NCI-H345 (cell line): ENCODE measurements at regions not wholly inside any gene's neighbourhood (a gene's known extent, or its start where the extent isn't known, plus 50 kb on each side); places are given as distances from the start of the nearest gene placed in this dataset.
"Not testable (repeated sequence)": the region's sequence is repeated elsewhere in the genome, so short reads cannot be mapped to it uniquely, and the experiment has no call there.

Source experiments
- DNase-seq: peaks from one replicate; lab custom pipeline; 2025; lab: John Stamatoyannopoulos, UW

DNA sequence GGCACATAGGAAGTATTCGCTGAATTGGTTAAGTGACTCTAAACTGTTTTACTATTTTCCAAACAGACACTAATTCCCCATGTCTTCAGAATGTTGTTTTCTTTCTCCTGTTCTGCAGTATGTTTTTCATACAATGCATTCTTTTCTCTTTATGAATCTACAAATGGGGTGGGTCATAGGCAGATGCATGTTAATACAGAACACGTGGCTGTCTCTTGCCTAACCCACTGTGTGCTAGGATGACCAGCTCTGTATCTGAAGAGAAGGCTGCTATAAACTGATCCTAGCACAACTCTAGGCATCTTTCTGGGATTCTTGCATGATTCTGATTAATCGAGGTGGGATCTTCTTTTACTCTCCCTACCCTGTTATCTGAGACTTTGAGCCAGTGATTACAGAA is 826.0 kb downstream of the PLCL1 start:
- DNase-seq: no peak

GRCh38 chr2:198628596-198628995 is 824.2 kb downstream of the PLCL1 start:
- no peak for DNase-seq

DNA sequence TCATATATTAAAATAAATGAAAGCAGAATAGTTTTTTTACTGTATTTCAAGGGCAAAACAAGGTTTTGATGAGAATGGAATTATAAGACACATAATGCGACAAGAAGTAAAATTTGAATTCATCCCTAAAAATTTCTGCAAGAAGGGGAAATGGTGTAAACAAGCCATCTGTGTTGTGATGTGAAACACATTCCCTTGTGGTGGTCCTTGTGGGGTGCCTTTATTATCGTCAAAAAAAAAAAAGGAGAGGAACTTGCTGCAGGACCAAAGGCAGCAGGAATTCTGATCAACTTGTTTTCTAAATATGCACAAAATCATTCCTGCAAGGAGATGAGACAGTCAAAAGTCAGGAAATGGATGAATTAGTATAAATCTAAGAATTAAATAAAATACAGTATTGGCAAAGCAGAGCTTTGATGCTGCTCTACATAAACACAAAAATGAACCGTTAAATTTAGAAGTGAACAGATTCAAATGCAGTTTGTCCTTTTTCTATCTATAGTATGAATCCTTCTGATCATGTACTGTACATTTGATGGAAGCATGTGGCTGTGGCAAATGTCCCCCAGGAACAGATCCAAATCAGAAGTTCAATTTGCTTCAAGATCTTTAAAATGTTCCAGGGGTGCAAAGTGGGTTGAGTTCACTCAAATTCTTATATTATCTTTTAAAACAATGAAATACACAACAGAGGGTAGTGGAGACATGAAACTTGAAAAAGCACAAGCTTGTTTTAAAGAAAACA is 818.8 kb downstream of the PLCL1 start:
- DNase-seq: no peak

DNA sequence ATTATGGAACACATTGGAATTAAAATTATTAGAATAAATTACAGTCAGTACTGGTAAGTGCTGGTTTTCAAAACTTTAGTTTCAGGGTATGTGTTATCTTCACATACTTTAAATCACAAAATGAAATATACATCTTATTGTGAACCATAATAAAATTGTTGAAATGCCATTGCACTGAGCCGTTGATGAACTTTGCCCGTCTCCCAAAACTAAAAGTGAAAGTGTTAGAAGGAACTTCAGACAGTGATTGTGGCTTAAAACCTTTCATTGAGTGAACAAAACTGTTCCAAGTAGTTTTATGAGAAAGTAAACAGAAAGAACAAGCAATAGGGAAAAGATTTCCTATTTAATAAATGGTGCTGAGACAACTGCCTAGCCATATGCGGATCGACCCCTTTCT is 811.6 kb downstream of the PLCL1 start:
- DNase-seq: no peak

DNA sequence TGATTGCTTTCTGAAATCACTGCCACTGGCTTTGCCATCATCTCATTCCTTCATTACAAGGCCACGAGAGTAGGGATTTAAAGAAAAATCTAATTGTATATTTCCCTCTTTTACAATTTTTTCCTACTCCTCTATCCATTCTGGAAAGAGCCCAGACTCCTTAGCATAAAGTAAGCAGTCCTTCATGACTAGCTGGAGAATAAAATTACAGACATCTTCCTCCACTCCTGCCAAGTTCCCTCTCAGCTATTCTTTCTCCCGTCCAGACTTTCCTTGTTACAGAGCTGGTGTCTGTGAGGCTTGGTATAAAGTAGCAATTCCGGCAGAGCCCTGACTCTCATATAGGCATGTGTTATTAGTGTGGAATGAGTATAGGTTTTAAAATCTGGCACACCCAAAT is 806.8 kb downstream of the PLCL1 start:
- no peak for DNase-seq

- DNase-seq: no peak
These were observed 800.2 kb downstream of the PLCL1 start for GRCh38 chr2:198604599-198604998.

DNA sequence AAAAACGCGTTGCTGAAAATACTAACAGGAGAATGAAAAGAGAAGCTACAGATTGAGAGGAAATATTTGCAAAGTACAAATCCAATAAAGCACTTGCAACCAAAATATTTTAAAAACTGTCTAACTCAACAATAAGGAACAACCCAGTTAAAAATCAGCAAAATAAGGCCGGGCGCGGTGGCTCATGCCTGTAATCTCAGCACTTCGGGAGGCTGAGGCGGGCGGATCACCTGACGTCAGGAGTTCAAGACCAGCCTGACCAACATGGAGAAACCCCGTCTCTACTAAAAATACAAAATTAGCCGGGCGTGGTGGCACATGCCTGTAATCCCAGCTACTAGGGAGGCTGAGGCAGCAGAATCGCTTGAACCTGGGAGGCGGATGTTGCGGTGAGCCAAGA is 798.6 kb downstream of the PLCL1 start:
- DNase-seq: not testable (repeated sequence)

DNA sequence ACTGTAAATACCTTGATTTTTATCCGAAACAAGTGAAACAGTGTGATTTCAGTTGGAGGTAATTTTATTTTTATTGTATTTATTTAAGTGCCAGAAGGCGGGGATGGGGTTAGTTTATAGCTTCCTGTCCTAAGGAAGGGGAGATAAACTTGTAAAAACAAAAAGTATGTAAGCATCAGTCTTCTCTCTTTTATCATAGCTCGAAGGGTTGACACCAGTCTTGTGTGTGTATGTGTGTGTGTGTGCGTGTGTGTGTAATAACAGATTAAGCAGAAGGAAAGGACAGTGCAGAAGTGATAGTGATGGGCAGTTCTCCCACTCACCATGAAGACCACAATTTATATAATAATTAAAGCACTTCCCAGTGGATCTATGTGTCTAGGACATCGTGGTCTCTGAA is 793.3 kb downstream of the PLCL1 start:
- DNase-seq: no peak

- no peak for DNase-seq
These were observed 792.6 kb downstream of the PLCL1 start for GRCh38 chr2:198596985-198597384.

DNA sequence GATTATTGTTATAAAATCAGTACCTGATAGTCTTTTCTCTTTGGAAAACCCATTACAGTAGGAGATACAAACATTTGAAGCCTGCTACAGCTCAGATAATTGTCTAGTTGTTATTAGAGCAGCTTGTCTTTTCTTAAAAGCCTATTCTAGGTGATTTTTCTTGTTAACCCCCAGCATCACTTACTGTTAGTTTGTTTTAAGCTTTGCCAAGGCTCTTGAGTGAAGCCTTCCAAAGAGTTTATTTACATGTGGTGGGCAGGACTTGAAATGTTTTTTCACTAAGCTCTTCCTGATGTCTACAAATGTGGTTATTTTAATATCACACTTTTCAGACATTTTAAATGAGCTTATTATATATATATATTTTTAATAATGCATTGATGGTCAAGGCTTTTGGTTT is 791.3 kb downstream of the PLCL1 start:
- peak; percentile 18 for DNase-seq

GRCh38 chr2:198591586-198591985 is 787.2 kb downstream of the PLCL1 start:
- DNase-seq: no peak

DNA sequence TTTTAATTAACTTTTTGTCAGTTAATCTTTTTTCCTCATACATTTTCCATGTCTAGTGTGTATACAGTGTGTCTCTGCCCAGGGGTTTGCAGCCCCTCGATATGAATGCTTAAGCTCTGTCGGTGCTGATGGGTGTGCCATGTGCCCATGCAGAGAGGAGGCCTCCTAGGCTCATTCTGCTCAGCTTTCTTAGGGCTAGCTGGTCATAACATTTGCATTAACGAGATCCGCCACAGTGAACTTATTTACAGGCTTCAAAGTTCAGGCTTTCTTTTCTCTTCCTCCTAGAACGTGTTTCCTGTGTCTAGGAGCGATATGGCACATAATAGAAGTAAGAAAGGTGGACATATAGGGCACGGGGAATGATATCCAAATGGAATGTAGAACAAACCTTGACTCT is 783.3 kb downstream of the PLCL1 start:
- DNase-seq: no peak

- no peak for DNase-seq
These were observed 782.8 kb downstream of the PLCL1 start for GRCh38 chr2:198587240-198587639.

DNA sequence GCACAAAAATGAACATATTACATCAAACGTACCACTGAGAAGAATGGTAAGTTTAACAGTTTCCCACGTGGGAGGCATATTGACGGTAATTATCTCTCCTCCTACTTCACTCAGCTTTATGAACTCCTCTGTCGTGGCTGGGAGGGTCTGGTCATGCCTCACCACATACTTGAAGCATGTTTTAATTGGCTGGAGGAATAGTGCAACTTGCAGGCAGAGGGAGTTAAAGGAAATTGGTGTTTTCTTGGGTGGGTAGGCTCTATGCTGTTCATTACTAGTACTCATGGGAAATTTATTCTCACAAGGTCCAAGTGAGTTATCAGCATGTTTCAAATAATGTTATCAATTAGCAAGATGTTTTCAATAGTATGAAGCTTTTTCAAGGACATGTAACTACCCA is 767.0 kb downstream of the PLCL1 start:
- no peak for DNase-seq

DNA sequence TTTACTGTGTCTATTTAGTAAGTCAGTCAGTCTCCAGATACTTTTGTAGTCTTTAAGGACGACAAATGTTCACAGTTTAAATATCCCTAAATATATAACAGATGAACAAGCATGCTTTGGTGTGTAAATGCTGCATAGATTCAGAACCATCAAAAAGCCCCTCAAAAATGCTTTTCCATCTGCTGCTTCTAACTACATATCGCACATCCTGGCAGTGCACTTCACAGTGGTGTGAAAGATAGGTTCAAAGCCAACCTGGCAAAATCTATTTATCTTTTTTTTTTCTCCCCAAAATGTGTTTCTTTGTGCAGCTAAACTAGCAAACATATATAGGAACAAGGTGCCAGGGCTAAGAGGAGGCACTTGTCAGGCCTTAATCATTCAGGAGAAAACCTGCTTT is 753.8 kb downstream of the PLCL1 start:
- no peak for DNase-seq

DNA sequence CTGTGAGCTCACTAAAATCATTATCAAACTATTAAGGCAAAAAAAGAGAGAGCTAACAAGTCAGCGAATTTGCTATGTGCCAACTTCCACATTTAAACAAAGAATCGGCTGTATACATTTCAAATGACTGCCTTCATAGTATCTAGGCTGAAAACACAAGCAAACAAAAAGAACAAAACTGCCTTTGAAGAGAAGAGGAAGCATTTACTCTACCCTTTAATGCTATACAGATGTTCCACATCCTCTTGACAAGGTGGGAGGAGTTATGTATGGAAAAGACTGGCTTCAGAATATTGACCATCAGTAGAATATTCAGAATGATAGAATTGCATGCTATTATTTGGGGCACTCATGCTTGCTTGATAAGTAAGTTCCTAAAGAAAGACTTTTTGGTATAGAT is 741.7 kb downstream of the PLCL1 start:
- peak; percentile 51 for DNase-seq

GRCh38 chr2:198545411-198545810 is 741.0 kb downstream of the PLCL1 start:
- DNase-seq: no peak

DNA sequence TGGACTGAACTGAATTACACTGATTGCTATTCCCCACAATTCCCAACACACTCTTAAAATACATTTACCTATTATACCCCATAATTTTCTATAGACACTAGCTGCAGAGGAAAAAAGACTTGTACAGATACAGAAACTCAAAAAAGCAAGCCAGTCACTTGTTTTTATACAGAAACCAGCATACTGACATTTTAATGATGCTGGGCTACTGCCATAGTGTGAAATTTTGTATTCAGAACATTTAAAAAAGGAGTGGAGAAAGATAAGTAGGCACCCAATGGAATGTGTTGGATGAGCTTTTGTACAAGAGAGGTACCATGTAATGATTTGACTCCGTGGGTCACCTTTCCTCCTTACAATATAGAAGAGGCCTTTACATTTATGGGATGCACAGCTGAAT is 740.1 kb downstream of the PLCL1 start:
- DNase-seq: no peak

- no peak for DNase-seq
These were observed 730.4 kb downstream of the PLCL1 start for GRCh38 chr2:198534756-198535155.

DNA sequence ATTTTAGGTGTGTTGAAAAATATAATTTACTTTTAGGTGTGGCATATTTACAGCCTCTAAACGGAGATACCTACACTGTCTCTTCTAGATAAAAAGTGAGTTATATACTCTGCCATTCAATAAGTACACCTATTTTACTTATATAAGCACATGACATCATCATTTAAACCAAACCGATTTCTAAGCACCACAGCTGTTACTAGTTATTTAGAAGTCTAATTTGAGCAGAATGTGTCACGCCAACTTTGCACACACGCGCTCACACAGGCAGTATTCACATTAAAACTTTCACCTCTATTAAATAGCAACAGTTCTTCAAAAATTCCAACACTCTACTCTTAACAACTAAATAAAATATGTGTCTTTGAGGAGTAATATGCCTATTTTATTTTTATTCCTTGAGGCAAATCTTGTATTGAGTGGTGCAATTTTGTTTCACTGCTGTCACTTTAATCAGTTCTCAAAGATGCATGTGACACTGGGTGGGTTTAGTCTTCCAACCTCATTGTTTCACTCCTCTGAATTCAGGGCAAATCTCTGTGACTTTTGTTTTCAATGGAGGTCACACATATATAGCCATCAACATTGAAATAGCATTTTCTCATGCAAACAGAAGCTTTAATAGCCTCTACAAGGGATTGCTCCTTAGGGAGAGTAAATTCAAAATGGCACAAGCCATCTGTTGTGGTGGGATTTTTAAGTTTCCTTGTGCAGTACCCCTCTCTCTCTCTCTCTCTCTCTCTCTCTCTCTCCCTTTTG is 721.0 kb downstream of the PLCL1 start:
- DNase-seq: no peak

GRCh38 chr2:198523710-198524109 is 719.3 kb downstream of the PLCL1 start:
- DNase-seq: no peak

DNA sequence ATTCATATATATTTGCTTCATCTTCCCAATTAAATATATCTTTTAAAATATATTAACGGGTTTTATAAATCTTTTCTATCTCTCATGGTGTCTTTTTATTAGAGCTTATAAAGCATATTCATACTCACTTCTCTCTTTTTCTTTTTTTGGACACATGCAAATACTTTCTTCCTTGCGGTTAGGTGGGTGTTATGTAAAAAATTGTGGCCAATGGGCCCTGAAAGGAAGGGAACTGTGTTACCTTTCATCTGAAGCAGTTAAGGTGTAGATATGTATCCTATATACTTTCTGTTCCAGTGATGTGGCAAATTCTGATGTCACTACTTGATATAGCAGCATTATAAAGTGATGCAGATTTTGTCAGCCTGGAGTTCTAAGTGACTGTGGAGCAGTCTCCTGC is 714.5 kb downstream of the PLCL1 start:
- no peak for DNase-seq

- no peak for DNase-seq
These were observed 713.6 kb downstream of the PLCL1 start for GRCh38 chr2:198517976-198518375.

GRCh38 chr2:198508610-198509009 is 704.2 kb downstream of the PLCL1 start:
- not testable (repeated sequence) for DNase-seq
